ENCODE measurements at regions not wholly inside any gene's neighbourhood (a gene's known extent, or its start where the extent isn't known, plus 50 kb on each side); places are given as distances from the start of the nearest gene placed in this dataset.

GRCh38 chr6:141580131-141580530 is 552.6 kb upstream of the GJE1 start:
- Histone ChIP-seq H3K4me2 (ENCODE audit: low read length) (no peak overlapping the region), H2AK5ac (ENCODE audit: low read length) (no peak overlapping the region), H2BK120ac (ENCODE audit: low read depth, low read length) (no peak overlapping the region)

GRCh38 chr6:141576751-141577150 is 556.0 kb upstream of the GJE1 start:
- no peak overlapping the region for H2BK15ac ChIP-seq (replicated peaks; ENCODE audit: low read depth)
- no peak overlapping the region for H4K5ac ChIP-seq (ENCODE audit: low read length)
- H3K9ac ChIP-seq (ENCODE audit: low read length) = no peak overlapping the region
- no peaks in the 10 kb centered on the region for H3K79me2 ChIP-seq (ENCODE audit: control insufficient read depth, insufficient read depth, low read length)
- H3K18ac ChIP-seq (ENCODE audit: low read length) = no peak overlapping the region
- H3K36me3 ChIP-seq (ENCODE audit: control insufficient read depth, insufficient read depth, low read length) = no peaks in the 10 kb centered on the region
- no peak overlapping the region for H3K27ac ChIP-seq (ENCODE audit: low read depth, low read length)
- H3K27me3 ChIP-seq (ENCODE audit: insufficient read depth, low read length, poor library complexity) = no peaks in the 10 kb centered on the region
- H3K4ac ChIP-seq (ENCODE audit: low read depth, low read length) = no peak overlapping the region
- H3K56ac ChIP-seq (ENCODE audit: low read length) = no peak overlapping the region
- no peak overlapping the region for H2BK5ac ChIP-seq (ENCODE audit: low read length)
- no peaks in the 10 kb centered on the region for H3K4me1 ChIP-seq (ENCODE audit: control insufficient read depth, low read depth, low read length)
- no peak overlapping the region for H3K4me3 ChIP-seq (ENCODE audit: low read length)
- H2AK5ac ChIP-seq (ENCODE audit: low read length) = no peak overlapping the region
- no peaks in the 10 kb centered on the region for H3K79me1 ChIP-seq (ENCODE audit: low read length)
- no peak overlapping the region for H4K8ac ChIP-seq (ENCODE audit: low read depth, low read length)
- no peak for DNase-seq
- no peak overlapping the region for H2BK120ac ChIP-seq (ENCODE audit: low read depth, low read length)
- no peak overlapping the region for H3K4me2 ChIP-seq (ENCODE audit: low read length)
- H3K23ac ChIP-seq (ENCODE audit: low read length) = no peak overlapping the region

More at GRCh38 chr6:141580131-141580530, 552.6 kb upstream of the GJE1 start:
- H2BK15ac ChIP-seq (replicated peaks; ENCODE audit: low read depth) = no peak overlapping the region
- no peak overlapping the region for H4K5ac ChIP-seq (ENCODE audit: low read length)
- H2BK5ac ChIP-seq (ENCODE audit: low read length) = no peak overlapping the region
- no peak for DNase-seq
- H3K23ac ChIP-seq (ENCODE audit: low read length) = no peak overlapping the region
- no peak overlapping the region for H3K27ac ChIP-seq (ENCODE audit: low read depth, low read length)
- no peaks in the 10 kb centered on the region for H3K79me1 ChIP-seq (ENCODE audit: low read length)
- H3K18ac ChIP-seq (ENCODE audit: low read length) = no peak overlapping the region
- no peaks in the 10 kb centered on the region for H3K4me1 ChIP-seq (ENCODE audit: control insufficient read depth, low read depth, low read length)
- H4K8ac ChIP-seq (ENCODE audit: low read depth, low read length) = no peak overlapping the region
- no peak overlapping the region for H3K4me3 ChIP-seq (ENCODE audit: low read length)
- H3K27me3 ChIP-seq (ENCODE audit: insufficient read depth, low read length, poor library complexity) = no peaks in the 10 kb centered on the region
- no peak overlapping the region for H3K4ac ChIP-seq (ENCODE audit: low read depth, low read length)
- no peaks in the 10 kb centered on the region for H3K36me3 ChIP-seq (ENCODE audit: control insufficient read depth, insufficient read depth, low read length)
- no peak overlapping the region for H3K9ac ChIP-seq (ENCODE audit: low read length)
- WGBS (ENCODE audit: extremely low coverage, insufficient coverage, low lambda C conversion rate) = no CpG with 5 or more reads among the region's 4 CpGs
- no peaks in the 10 kb centered on the region for H3K79me2 ChIP-seq (ENCODE audit: control insufficient read depth, insufficient read depth, low read length)
- no peak overlapping the region for H3K56ac ChIP-seq (ENCODE audit: low read length)

GRCh38 chr6:141562851-141563763 is 569.6 kb upstream of the GJE1 start:
- no peak overlapping the region for H3K9ac ChIP-seq (ENCODE audit: low read length)
- no peaks in the 10 kb centered on the region for H3K27me3 ChIP-seq (ENCODE audit: insufficient read depth, low read length, poor library complexity)
- H2AK5ac ChIP-seq (ENCODE audit: low read length) = no peak overlapping the region
- H3K4ac ChIP-seq (ENCODE audit: low read depth, low read length) = no peak overlapping the region
- no peak overlapping the region for H2BK5ac ChIP-seq (ENCODE audit: low read length)
- H3K4me3 ChIP-seq (ENCODE audit: low read length) = no peak overlapping the region
- no peak overlapping the region for H2BK120ac ChIP-seq (ENCODE audit: low read depth, low read length)
- H3K4me2 ChIP-seq (ENCODE audit: low read length) = no peak overlapping the region
- H3K36me3 ChIP-seq (ENCODE audit: control insufficient read depth, insufficient read depth, low read length) = no peaks in the 10 kb centered on the region
- no peak overlapping the region for H3K27ac ChIP-seq (ENCODE audit: low read depth, low read length)
- no peak overlapping the region for H2BK15ac ChIP-seq (replicated peaks; ENCODE audit: low read depth)
- H3K23ac ChIP-seq (ENCODE audit: low read length) = no peak overlapping the region
- WGBS (ENCODE audit: extremely low coverage, insufficient coverage, low lambda C conversion rate) = no CpG with 5 or more reads among the region's 11 CpGs
- no peaks in the 10 kb centered on the region for H3K79me1 ChIP-seq (ENCODE audit: low read length)
- no peak overlapping the region for H3K18ac ChIP-seq (ENCODE audit: low read length)
- no peak overlapping the region for H3K56ac ChIP-seq (ENCODE audit: low read length)
- DNase-seq = peak; percentile 86
- no peaks in the 10 kb centered on the region for H3K4me1 ChIP-seq (ENCODE audit: control insufficient read depth, low read depth, low read length)
- peak overlapping the region; percentile 5 for H4K8ac ChIP-seq (ENCODE audit: low read depth, low read length)
- H4K5ac ChIP-seq (ENCODE audit: low read length) = no peak overlapping the region
- H3K79me2 ChIP-seq (ENCODE audit: control insufficient read depth, insufficient read depth, low read length) = no peaks in the 10 kb centered on the region

- peak; percentile 91 for DNase-seq
- no peak overlapping the region for H2BK15ac ChIP-seq (replicated peaks; ENCODE audit: low read depth)
- no peak overlapping the region for H3K56ac ChIP-seq (ENCODE audit: low read length)
- H3K23ac ChIP-seq (ENCODE audit: low read length) = no peak overlapping the region
- no peak overlapping the region for H4K8ac ChIP-seq (ENCODE audit: low read depth, low read length)
- no peak overlapping the region for H2AK5ac ChIP-seq (ENCODE audit: low read length)
- no peak overlapping the region for H4K5ac ChIP-seq (ENCODE audit: low read length)
- H3K27me3 ChIP-seq (ENCODE audit: insufficient read depth, low read length, poor library complexity) = no peaks in the 10 kb centered on the region
- peak overlapping the region; percentile 40 for H3K27ac ChIP-seq (ENCODE audit: low read depth, low read length)
- no CpG with 5 or more reads among the region's 15 CpGs for WGBS (ENCODE audit: extremely low coverage, insufficient coverage, low lambda C conversion rate)
- H2BK120ac ChIP-seq (ENCODE audit: low read depth, low read length) = peak overlapping the region; percentile 78
- H3K18ac ChIP-seq (ENCODE audit: low read length) = peak overlapping the region; percentile 85
- no peaks in the 10 kb centered on the region for H3K4me1 ChIP-seq (ENCODE audit: control insufficient read depth, low read depth, low read length)
- H3K9ac ChIP-seq (ENCODE audit: low read length) = no peak overlapping the region
- H3K79me1 ChIP-seq (ENCODE audit: low read length) = no peaks in the 10 kb centered on the region
- H3K4me3 ChIP-seq (ENCODE audit: low read length) = no peak overlapping the region
- H3K36me3 ChIP-seq (ENCODE audit: control insufficient read depth, insufficient read depth, low read length) = no peaks in the 10 kb centered on the region
- H2BK5ac ChIP-seq (ENCODE audit: low read length) = peak overlapping the region; percentile 32
- no peak overlapping the region for H3K4me2 ChIP-seq (ENCODE audit: low read length)
- peak overlapping the region; percentile 24 for H3K4ac ChIP-seq (ENCODE audit: low read depth, low read length)
- no peaks in the 10 kb centered on the region for H3K79me2 ChIP-seq (ENCODE audit: control insufficient read depth, insufficient read depth, low read length)
Observed at GRCh38 chr6:141562186-141562811, 570.4 kb upstream of the GJE1 start.

- WGBS (ENCODE audit: extremely low coverage, insufficient coverage, low lambda C conversion rate) = no CpG with 5 or more reads among the region's 3 CpGs
- no peak overlapping the region for H2BK5ac ChIP-seq (ENCODE audit: low read length)
Observed at GRCh38 chr6:141561154-141561553, 571.6 kb upstream of the GJE1 start.

More at GRCh38 chr6:141561154-141561553, 571.6 kb upstream of the GJE1 start:
- Histone ChIP-seq H3K36me3 (ENCODE audit: control insufficient read depth, insufficient read depth, low read length) (no peaks in the 10 kb centered on the region), H3K23ac (ENCODE audit: low read length) (no peak overlapping the region), H3K79me1 (ENCODE audit: low read length) (no peaks in the 10 kb centered on the region), H3K4me2 (ENCODE audit: low read length) (no peak overlapping the region), H2BK15ac (replicated peaks; ENCODE audit: low read depth) (no peak overlapping the region), H3K4ac (ENCODE audit: low read depth, low read length) (peak overlapping the region; percentile 36), H4K5ac (ENCODE audit: low read length) (no peak overlapping the region), H3K27me3 (ENCODE audit: insufficient read depth, low read length, poor library complexity) (no peaks in the 10 kb centered on the region), H3K56ac (ENCODE audit: low read length) (no peak overlapping the region), H3K27ac (ENCODE audit: low read depth, low read length) (no peak overlapping the region), H3K79me2 (ENCODE audit: control insufficient read depth, insufficient read depth, low read length) (no peaks in the 10 kb centered on the region), H2BK120ac (ENCODE audit: low read depth, low read length) (no peak overlapping the region), H3K4me1 (ENCODE audit: control insufficient read depth, low read depth, low read length) (no peaks in the 10 kb centered on the region), H3K4me3 (ENCODE audit: low read length) (no peak overlapping the region), H2AK5ac (ENCODE audit: low read length) (no peak overlapping the region), H3K9ac (ENCODE audit: low read length) (no peak overlapping the region), H3K18ac (ENCODE audit: low read length) (no peak overlapping the region), H4K8ac (ENCODE audit: low read depth, low read length) (no peak overlapping the region)
- no peak for DNase-seq

Measured in mesendoderm (in vitro differentiated cells).